ENCODE measurements at regions not wholly inside any gene's neighbourhood (a gene's known extent, or its start where the extent isn't known, plus 50 kb on each side); places are given as distances from the start of the nearest gene placed in this dataset.

- no peaks in the 10 kb centered on the region for H4K20me1 ChIP-seq (ENCODE audit: insufficient read depth)
- H3K9me2 ChIP-seq = no peaks in the 10 kb centered on the region
- no peak overlapping the region for H3K27ac ChIP-seq (ENCODE audit: low read depth in 2 of 2, low read length in 1 of 2)
- no peak for DNase-seq
- H3F3A ChIP-seq (replicated peaks; ENCODE audit: insufficient read depth) = peaks cover 2% of the 10 kb centered on the region
- H3K4me2 ChIP-seq = no peak overlapping the region
- H3K36me3 ChIP-seq (replicated peaks in 1 of 2; ENCODE audit: control insufficient read depth in 1 of 2, insufficient read depth in 2 of 2, low read length in 1 of 2) = no peaks in the 10 kb centered on the region
- H3K27me3 ChIP-seq (ENCODE audit: insufficient read depth) = no peaks in the 10 kb centered on the region
- H3K4me3 ChIP-seq (ENCODE audit: low read depth in 2 of 2, low read length in 1 of 2) = no peak overlapping the region
- ChIA-PET CTCF (interaction anchor here (2.0 kb wide), 2 partner anchors 27 to 75 kb away, joined by 11 to 13 read pairs; no protein-coding TSS in a partner anchor), POLR2A (no interaction called here)
- no peaks in the 10 kb centered on the region for H3K9me3 ChIP-seq
- peaks cover 0 to 3% of the 10 kb centered on the region in 2 experiments; a peak in 1 of 4 replicates for H3K4me1 ChIP-seq (ENCODE audit: control insufficient read depth in 1 of 2, insufficient read depth in 2 of 2, low read depth in 1 of 2, low read length in 1 of 2)
- no peaks in the 10 kb centered on the region for H3K79me2 ChIP-seq (ENCODE audit: insufficient read depth)
- 95% methylated on average over 5 of the region's 5 CpGs for WGBS (ENCODE audit: low lambda C conversion rate)
- TF ChIP-seq FOXJ3 (CRISPR knock-in tag; IDR thresholded peaks at IDR 0.05) (no peak), PBX3 (IDR thresholded peaks at IDR 0.05) (no peak), RFX5 (IDR thresholded peaks at IDR 0.05; ENCODE audit: low read length) (no peak), EP300 (IDR thresholded peaks at IDR 0.05; ENCODE audit: borderline replicate concordance in 1 of 2, low read depth in 1 of 2, low read length in 1 of 2) (no peak), RCOR1 (IDR thresholded peaks at IDR 0.05; ENCODE audit: low read length) (no peak), REST (IDR thresholded peaks at IDR 0.05; ENCODE audit: low read depth, low read length) (no peak), IRF3 (IDR thresholded peaks at IDR 0.05; ENCODE audit: low read depth, low read length) (no peak), MEF2A (IDR thresholded peaks at IDR 0.05; ENCODE audit: borderline replicate concordance, low read depth) (no peak), RXRA (IDR thresholded peaks at IDR 0.05; ENCODE audit: borderline replicate concordance, low read depth) (no peak)
- H3K9ac ChIP-seq = no peak overlapping the region
- no peak overlapping the region for H2AFZ ChIP-seq (ENCODE audit: low read depth)
Measured at GRCh38 chr1:40924767-40925166, 54.7 kb upstream of the CTPS1 start.

- CTCF ChIA-PET = interaction anchor here (1.3 to 2.3 kb wide), 2 partner anchors 27 to 76 kb away, joined by 3 to 8 read pairs; no protein-coding TSS in a partner anchor
- no peak for DNase-seq
Measured at GRCh38 chr1:40925834-40926410, 53.6 kb upstream of the CTPS1 start.

More at GRCh38 chr1:40925834-40926410, 53.6 kb upstream of the CTPS1 start:
- Histone ChIP-seq H3K9ac (no peak overlapping the region), H3K9me2 (no peaks in the 10 kb centered on the region), H2AFZ (ENCODE audit: low read depth) (no peak overlapping the region), H3K36me3 (replicated peaks in 1 of 2; ENCODE audit: control insufficient read depth in 1 of 2, insufficient read depth in 2 of 2, low read length in 1 of 2) (no peaks in the 10 kb centered on the region), H3K4me2 (no peak overlapping the region), H3K9me3 (no peaks in the 10 kb centered on the region), H3K4me3 (ENCODE audit: low read depth in 2 of 2, low read length in 1 of 2) (no peak overlapping the region), H3K4me1 (ENCODE audit: control insufficient read depth in 1 of 2, insufficient read depth in 2 of 2, low read depth in 1 of 2, low read length in 1 of 2) (peaks cover 0 to 3% of the 10 kb centered on the region in 2 experiments; a peak in 1 of 4 replicates), H3K27ac (ENCODE audit: low read depth in 2 of 2, low read length in 1 of 2) (no peak overlapping the region), H3K79me2 (ENCODE audit: insufficient read depth) (no peaks in the 10 kb centered on the region), H3K27me3 (ENCODE audit: insufficient read depth) (no peaks in the 10 kb centered on the region), H4K20me1 (ENCODE audit: insufficient read depth) (no peaks in the 10 kb centered on the region), H3F3A (replicated peaks; ENCODE audit: insufficient read depth) (peaks cover 2% of the 10 kb centered on the region)
- TF ChIP-seq MAX (IDR thresholded peaks at IDR 0.05; ENCODE audit: low read depth) (no peak), EZH2phosphoT487 (IDR thresholded peaks at IDR 0.05; ENCODE audit: borderline replicate concordance, low read depth) (no peak), ZBTB33 (IDR thresholded peaks at IDR 0.05; ENCODE audit: borderline replicate concordance, low read depth) (no peak), GATA2 (CRISPR knock-in tag; IDR thresholded peaks at IDR 0.05) (no peak), FOXJ3 (CRISPR knock-in tag; IDR thresholded peaks at IDR 0.05) (no peak)
- POLR2A ChIA-PET = no interaction called here
- 95% methylated on average over 5 of the region's 5 CpGs for WGBS (ENCODE audit: low lambda C conversion rate)

All from SK-N-SH (cell line).